IMR-90 (cell line): ENCODE measurements at regions not wholly inside any gene's neighbourhood (a gene's known extent, or its start where the extent isn't known, plus 50 kb on each side); places are given as distances from the start of the nearest gene placed in this dataset.

Experiments used
- CEBPB ChIP-seq: IDR thresholded peaks from 2 replicates; pipeline ENCODE4 v1.6.1; 2012; ENCODE audit warnings: low read depth, low read length, improper control_type of control experiment
- CHD1 ChIP-seq: IDR thresholded peaks from 2 replicates; pipeline ENCODE4 v1.6.1; 2012; ENCODE audit warnings: low read depth, low read length, improper control_type of control experiment
- FOS ChIP-seq: fragments of 150-350 bp; IDR thresholded peaks from 2 replicates; pipeline ENCODE4 v1.6.1; 2016; ENCODE audit warnings: low read depth, low read length
- MAFK ChIP-seq: IDR thresholded peaks from 2 replicates; pipeline ENCODE4 v1.6.1; 2012; ENCODE audit warnings: low read depth, low read length, improper control_type of control experiment
- MAZ ChIP-seq: IDR thresholded peaks from 2 replicates; pipeline ENCODE4 v1.6.1; 2012; ENCODE audit warnings: low read depth, mild to moderate bottlenecking, low read length, improper control_type of control experiment, moderate library complexity, borderline replicate concordance
- MXI1 ChIP-seq: IDR thresholded peaks from 2 replicates; pipeline ENCODE4 v1.6.1; 2012; ENCODE audit warnings: low read depth, mild to moderate bottlenecking, low read length, moderate library complexity, borderline replicate concordance
- POLR2A ChIP-seq: IDR thresholded peaks from 2 replicates; pipeline ENCODE4 v1.6.1; 2012; ENCODE audit warnings: mild to moderate bottlenecking, low read depth, low read length
- RAD21 ChIP-seq: IDR thresholded peaks from 2 replicates; pipeline ENCODE4 v1.6.1; 2012; ENCODE audit warnings: low read length, improper control_type of control experiment
- RCOR1 ChIP-seq: IDR thresholded peaks from 2 replicates; pipeline ENCODE4 v1.6.1; 2012; ENCODE audit warnings: mild to moderate bottlenecking, low read length, improper control_type of control experiment; ENCODE audit not compliant: insufficient replicate concordance
- TF ChIP-seq, protein P1 (sequence below): conservative IDR thresholded peaks from 2 replicates; pipeline ENCODE4 v1.5.1; 2012; ENCODE audit warnings: mild to moderate bottlenecking, low read depth, low read length, improper control_type of control experiment
- TF ChIP-seq, protein P2 (sequence below): fragments of 150-350 bp; IDR thresholded peaks from 2 replicates; pipeline ENCODE4 v1.6.1; 2017; ENCODE audit warnings: mild to moderate bottlenecking, antibody characterized with exemption, low read length, low read depth

- TF ChIP-seq, protein P1, sequence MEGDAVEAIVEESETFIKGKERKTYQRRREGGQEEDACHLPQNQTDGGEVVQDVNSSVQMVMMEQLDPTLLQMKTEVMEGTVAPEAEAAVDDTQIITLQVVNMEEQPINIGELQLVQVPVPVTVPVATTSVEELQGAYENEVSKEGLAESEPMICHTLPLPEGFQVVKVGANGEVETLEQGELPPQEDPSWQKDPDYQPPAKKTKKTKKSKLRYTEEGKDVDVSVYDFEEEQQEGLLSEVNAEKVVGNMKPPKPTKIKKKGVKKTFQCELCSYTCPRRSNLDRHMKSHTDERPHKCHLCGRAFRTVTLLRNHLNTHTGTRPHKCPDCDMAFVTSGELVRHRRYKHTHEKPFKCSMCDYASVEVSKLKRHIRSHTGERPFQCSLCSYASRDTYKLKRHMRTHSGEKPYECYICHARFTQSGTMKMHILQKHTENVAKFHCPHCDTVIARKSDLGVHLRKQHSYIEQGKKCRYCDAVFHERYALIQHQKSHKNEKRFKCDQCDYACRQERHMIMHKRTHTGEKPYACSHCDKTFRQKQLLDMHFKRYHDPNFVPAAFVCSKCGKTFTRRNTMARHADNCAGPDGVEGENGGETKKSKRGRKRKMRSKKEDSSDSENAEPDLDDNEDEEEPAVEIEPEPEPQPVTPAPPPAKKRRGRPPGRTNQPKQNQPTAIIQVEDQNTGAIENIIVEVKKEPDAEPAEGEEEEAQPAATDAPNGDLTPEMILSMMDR = no peak
- no peak for TF ChIP-seq CEBPB
- TF ChIP-seq POLR2A = no peak
- no peak for TF ChIP-seq MAFK
- TF ChIP-seq CHD1 = no peak
- no peak for TF ChIP-seq RCOR1
- TF ChIP-seq RAD21 = no peak
- TF ChIP-seq, protein P2, sequence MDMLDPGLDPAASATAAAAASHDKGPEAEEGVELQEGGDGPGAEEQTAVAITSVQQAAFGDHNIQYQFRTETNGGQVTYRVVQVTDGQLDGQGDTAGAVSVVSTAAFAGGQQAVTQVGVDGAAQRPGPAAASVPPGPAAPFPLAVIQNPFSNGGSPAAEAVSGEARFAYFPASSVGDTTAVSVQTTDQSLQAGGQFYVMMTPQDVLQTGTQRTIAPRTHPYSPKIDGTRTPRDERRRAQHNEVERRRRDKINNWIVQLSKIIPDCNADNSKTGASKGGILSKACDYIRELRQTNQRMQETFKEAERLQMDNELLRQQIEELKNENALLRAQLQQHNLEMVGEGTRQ = no peak
- TF ChIP-seq MAZ = no peak
- no peak for TF ChIP-seq MXI1
- no peak for TF ChIP-seq FOS
Observed at GRCh38 chrY:26408671-26409328, 786.9 kb downstream of the CDY1 start.
